NCI-H2196 treated with DMSO at 0.1 percent for 48 hours (cell line): ENCODE measurements at regions not wholly inside any gene's neighbourhood (a gene's known extent, or its start where the extent isn't known, plus 50 kb on each side); places are given as distances from the start of the nearest gene placed in this dataset.
"Not testable (repeated sequence)": the region's sequence is repeated elsewhere in the genome, so short reads cannot be mapped to it uniquely, and the experiment has no call there.

Experiments used
- DNase-seq: peaks from one replicate; lab custom pipeline; 2025; ENCODE audit not compliant: unreplicated experiment; lab: John Stamatoyannopoulos, UW

GRCh38 chr20:12718619-12719018, 290.2 kb upstream of the SPTLC3 start:
- no peak for DNase-seq

GRCh38 chr20:12721636-12722035, 287.1 kb upstream of the SPTLC3 start:
- DNase-seq: no peak

- DNase-seq: no peak
Measured at GRCh38 chr20:12722091-12722490, 286.7 kb upstream of the SPTLC3 start.

GRCh38 chr20:12723811-12724210, 285.0 kb upstream of the SPTLC3 start:
- no peak for DNase-seq

- no peak for DNase-seq
Measured at GRCh38 chr20:12728782-12729181, 280.0 kb upstream of the SPTLC3 start.

GRCh38 chr20:12729326-12729725, 279.4 kb upstream of the SPTLC3 start:
- DNase-seq: no peak

GRCh38 chr20:12733811-12734210, 275.0 kb upstream of the SPTLC3 start:
- no peak for DNase-seq

GRCh38 chr20:12737497-12737896, 271.3 kb upstream of the SPTLC3 start:
- DNase-seq: no peak

GRCh38 chr20:12737900-12738299, 270.9 kb upstream of the SPTLC3 start:
- no peak for DNase-seq

- DNase-seq: no peak
Measured at GRCh38 chr20:12740647-12741046, 268.1 kb upstream of the SPTLC3 start.

- no peak for DNase-seq
Measured at GRCh38 chr20:12744037-12744436, 264.7 kb upstream of the SPTLC3 start.

GRCh38 chr20:12748359-12748994, 260.3 kb upstream of the SPTLC3 start:
- no peak for DNase-seq

GRCh38 chr20:12750221-12750620, 258.6 kb upstream of the SPTLC3 start:
- DNase-seq: no peak

- not testable (repeated sequence) for DNase-seq
Measured at GRCh38 chr20:12752900-12753693, 255.7 kb upstream of the SPTLC3 start.

GRCh38 chr20:12753742-12754141, 255.0 kb upstream of the SPTLC3 start:
- not testable (repeated sequence) for DNase-seq

GRCh38 chr20:12759493-12759892, 249.3 kb upstream of the SPTLC3 start:
- DNase-seq: not testable (repeated sequence)

GRCh38 chr20:12762725-12763124, 246.0 kb upstream of the SPTLC3 start:
- DNase-seq: no peak

GRCh38 chr20:12763406-12763805, 245.4 kb upstream of the SPTLC3 start:
- DNase-seq: no peak

GRCh38 chr20:12764053-12764452, 244.7 kb upstream of the SPTLC3 start:
- no peak for DNase-seq

- no peak for DNase-seq
Measured at GRCh38 chr20:12764851-12765250, 243.9 kb upstream of the SPTLC3 start.

GRCh38 chr20:12773936-12774335, 234.8 kb upstream of the SPTLC3 start:
- DNase-seq: no peak

GRCh38 chr20:12775041-12775440, 233.7 kb upstream of the SPTLC3 start:
- DNase-seq: no peak

- DNase-seq: no peak
Measured at GRCh38 chr20:12777016-12777415, 231.8 kb upstream of the SPTLC3 start.
